ENCODE measurements at regions not wholly inside any gene's neighbourhood (a gene's known extent, or its start where the extent isn't known, plus 50 kb on each side); places are given as distances from the start of the nearest gene placed in this dataset.

DNA sequence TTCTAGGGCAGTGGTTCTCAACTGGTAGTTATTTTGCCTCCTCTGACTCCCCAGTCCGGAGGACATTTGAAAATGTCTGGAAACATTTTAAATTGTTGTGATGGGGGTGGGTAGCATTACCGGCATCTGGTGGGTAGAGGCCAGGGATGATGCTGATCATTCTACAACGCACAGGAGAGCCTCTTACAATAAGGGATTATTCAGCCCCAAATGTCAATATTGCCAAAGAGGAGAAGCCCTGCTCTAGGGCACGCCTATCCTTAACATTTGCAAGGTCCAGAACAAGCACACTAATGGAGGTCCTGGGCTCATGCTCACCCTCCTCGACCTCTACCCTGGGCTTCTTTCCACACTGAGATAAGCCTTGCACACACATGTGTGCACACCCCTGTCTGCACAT is 106.4 kb downstream of the MINAR1 start:
- no peak for DNase-seq (ENCODE audit: low read depth)
- no peak overlapping the region for H3K4me3 ChIP-seq (replicated peaks; ENCODE audit: low read depth, low read length)
- TF ChIP-seq, protein P1, sequence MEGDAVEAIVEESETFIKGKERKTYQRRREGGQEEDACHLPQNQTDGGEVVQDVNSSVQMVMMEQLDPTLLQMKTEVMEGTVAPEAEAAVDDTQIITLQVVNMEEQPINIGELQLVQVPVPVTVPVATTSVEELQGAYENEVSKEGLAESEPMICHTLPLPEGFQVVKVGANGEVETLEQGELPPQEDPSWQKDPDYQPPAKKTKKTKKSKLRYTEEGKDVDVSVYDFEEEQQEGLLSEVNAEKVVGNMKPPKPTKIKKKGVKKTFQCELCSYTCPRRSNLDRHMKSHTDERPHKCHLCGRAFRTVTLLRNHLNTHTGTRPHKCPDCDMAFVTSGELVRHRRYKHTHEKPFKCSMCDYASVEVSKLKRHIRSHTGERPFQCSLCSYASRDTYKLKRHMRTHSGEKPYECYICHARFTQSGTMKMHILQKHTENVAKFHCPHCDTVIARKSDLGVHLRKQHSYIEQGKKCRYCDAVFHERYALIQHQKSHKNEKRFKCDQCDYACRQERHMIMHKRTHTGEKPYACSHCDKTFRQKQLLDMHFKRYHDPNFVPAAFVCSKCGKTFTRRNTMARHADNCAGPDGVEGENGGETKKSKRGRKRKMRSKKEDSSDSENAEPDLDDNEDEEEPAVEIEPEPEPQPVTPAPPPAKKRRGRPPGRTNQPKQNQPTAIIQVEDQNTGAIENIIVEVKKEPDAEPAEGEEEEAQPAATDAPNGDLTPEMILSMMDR (IDR thresholded peaks at IDR 0.05; ENCODE audit: low read length, missing control alignments): no peak

DNA sequence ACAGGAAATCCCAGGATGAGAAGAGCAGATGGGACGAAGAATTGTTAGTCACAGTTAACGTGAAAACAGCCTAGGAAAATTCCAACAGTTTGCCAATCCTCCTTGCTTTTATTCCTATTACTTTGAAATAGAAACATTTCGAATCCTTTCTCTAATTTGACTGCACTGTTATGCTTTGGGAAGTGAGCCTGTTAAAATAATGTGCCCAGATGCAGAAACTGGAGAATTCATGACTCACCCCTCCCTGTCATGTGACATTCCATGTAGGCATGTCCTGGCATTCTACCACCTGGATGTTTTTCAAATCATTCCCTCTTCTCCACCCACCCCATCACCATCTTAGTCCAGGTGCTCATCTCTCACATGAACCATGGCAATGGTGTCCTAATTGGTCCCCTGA is 107.3 kb downstream of the MINAR1 start:
- no peak for DNase-seq (ENCODE audit: low read depth)
- TF ChIP-seq, protein P1 (IDR thresholded peaks at IDR 0.05; ENCODE audit: low read length, missing control alignments): no peak
- no peak overlapping the region for H3K4me3 ChIP-seq (replicated peaks; ENCODE audit: low read depth, low read length)

DNA sequence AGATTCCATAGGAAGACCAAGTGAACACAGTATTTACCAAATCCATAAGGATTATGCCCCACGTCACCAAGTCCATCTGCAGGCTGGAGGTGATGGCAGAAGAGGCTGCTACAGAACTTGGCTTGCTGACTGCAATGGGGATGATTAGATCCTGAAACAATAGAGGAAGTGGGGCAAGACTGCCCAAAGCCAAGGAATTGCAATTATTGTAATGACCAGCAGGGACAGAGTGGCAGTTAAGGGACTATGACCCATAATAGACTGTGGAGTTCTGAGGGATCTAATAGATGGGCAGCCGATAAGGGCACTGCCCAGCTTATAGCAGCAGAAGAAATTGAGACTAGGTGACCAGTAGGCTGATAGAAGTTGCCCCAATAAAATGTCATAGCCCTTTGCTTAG is 108.4 kb downstream of the MINAR1 start:
- no peak overlapping the region for H3K4me3 ChIP-seq (replicated peaks; ENCODE audit: low read depth, low read length)
- TF ChIP-seq, protein P1 (IDR thresholded peaks at IDR 0.05; ENCODE audit: low read length, missing control alignments): no peak
- DNase-seq (ENCODE audit: low read depth): no peak

DNA sequence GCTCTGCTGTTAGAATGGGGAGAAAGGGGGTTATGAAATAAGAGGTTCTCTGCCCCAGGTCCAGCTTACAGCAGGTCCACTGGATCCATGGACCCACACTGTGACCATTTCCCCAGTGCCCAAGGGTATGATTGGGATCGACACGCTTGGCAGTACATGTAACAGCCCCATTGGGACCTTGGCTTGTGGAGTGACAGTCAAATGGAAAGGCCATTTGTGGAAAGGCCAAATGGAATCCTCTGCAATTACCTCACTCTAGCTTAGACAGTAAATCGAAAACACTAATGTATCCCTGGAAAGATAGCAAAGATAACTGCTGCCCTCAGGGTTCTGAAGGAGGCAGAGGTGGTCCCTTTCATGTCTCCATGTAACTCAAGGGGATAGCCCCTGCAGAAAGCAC is 109.1 kb downstream of the MINAR1 start:
- DNase-seq (ENCODE audit: low read depth): no peak
- H3K4me3 ChIP-seq (replicated peaks; ENCODE audit: low read depth, low read length): no peak overlapping the region
- TF ChIP-seq, protein P1 (IDR thresholded peaks at IDR 0.05; ENCODE audit: low read length, missing control alignments): no peak

DNA sequence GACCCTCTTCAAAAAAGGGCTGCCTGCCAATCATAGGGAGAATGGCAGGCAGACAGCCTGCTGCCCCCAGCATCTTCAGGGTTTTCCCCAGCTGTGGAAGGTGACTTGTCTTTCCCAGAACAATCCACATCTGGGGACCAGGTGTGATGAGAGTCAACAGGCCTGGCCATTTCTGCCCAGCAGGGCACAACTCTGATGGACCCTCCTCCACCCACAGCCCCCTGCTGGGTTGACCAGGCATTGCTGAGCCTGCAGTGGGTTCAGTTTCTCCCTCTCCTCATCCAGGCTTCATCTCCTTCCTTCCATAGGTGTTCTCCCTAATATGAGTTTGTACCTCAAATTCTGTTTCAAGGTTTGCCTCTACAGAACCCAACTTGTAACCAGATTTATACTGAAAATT is 111.0 kb downstream of the MINAR1 start:
- DNase-seq (ENCODE audit: low read depth): no peak
- no peak overlapping the region for H3K4me3 ChIP-seq (replicated peaks; ENCODE audit: low read depth, low read length)
- TF ChIP-seq, protein P1 (IDR thresholded peaks at IDR 0.05; ENCODE audit: low read length, missing control alignments): no peak

DNA sequence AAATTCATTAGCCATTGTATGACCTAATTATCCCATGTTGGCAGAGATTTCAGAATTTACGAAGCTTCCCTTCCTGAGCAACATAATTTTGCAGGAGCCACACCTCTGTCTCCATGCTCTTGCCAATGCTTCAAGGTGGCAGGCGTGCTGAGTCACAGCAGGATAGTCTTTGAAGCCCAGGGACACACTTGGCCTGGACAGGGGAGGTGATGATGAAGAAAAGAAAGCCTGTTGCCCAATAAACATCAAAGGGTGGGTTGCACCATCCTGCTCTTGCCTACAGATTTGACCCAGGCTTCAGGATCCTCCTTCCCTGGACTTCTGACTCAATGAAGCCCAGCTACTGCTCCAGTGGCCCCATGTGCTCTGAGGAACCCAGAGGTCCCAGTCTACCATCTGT is 117.1 kb downstream of the MINAR1 start:
- no peak overlapping the region for H3K4me3 ChIP-seq (replicated peaks; ENCODE audit: low read depth, low read length)
- TF ChIP-seq, protein P1 (IDR thresholded peaks at IDR 0.05; ENCODE audit: low read length, missing control alignments): no peak

DNA sequence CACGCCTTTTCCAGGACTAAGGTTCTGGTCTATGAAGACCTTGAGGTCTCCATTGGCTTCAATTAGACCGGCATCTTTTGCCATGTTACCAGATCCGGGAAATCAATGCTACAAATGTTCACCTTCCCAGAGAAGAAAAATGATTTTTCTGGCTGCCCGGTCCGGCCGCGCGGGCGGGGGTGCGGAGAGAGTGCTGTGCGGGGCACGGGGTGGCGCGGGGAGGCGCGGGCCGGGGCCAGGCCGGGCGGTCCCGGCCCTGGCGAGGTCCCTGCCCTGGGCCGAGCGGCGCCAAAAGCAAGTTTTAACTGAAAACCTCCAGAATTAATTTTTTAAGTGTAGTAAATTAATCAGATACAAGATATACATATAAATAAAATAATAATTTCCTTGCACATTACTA is 128.2 kb downstream of the MINAR1 start:
- TF ChIP-seq, protein P1 (IDR thresholded peaks at IDR 0.05; ENCODE audit: low read length, missing control alignments): no peak
- no peak overlapping the region for H3K4me3 ChIP-seq (replicated peaks; ENCODE audit: low read depth, low read length)

More for the DNA sequence above, 117.1 kb downstream of the MINAR1 start:
- no peak for DNase-seq (ENCODE audit: low read depth)

More for the DNA sequence above, 128.2 kb downstream of the MINAR1 start:
- no peak for DNase-seq (ENCODE audit: low read depth)
